Urothelium cell line (cell line): ENCODE measurements at regions not wholly inside any gene's neighbourhood (a gene's known extent, or its start where the extent isn't known, plus 50 kb on each side); places are given as distances from the start of the nearest gene placed in this dataset.

Experiments used
- DNase-seq: peaks from one replicate; pipeline ENCODE4 v3.0.0; 2011; ENCODE audit warnings: low spot score, mixed read lengths
- FAIRE-seq: peaks from 2 replicates; lab custom pipeline; 2011; peaks lifted over from hg19 to GRCh38; lab: Jason Lieb, UNC

DNA sequence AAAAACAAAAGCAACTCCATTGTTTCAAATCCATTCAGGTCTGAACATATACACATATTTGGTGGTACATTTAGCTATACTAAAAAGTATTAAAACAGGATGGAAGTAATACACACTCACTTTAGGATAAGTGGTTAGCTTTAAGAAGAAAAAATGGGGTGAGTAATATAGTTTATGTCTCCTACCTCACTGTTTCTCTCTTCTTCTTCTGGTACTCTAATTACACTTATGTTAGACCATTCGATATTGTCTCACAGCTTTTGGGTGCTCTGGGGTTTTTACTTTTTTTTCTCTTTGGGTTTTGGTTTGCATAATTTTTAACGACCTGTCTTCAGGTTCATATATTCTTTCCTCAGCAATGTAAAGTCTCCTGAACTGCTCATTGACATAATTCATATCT is 75.4 kb upstream of the AKAP13 start:
- DNase-seq (no peak), FAIRE-seq (no peak)

GRCh38 chr15:85306946-85307686 is 73.3 kb upstream of the AKAP13 start:
- FAIRE-seq: no peak

DNA sequence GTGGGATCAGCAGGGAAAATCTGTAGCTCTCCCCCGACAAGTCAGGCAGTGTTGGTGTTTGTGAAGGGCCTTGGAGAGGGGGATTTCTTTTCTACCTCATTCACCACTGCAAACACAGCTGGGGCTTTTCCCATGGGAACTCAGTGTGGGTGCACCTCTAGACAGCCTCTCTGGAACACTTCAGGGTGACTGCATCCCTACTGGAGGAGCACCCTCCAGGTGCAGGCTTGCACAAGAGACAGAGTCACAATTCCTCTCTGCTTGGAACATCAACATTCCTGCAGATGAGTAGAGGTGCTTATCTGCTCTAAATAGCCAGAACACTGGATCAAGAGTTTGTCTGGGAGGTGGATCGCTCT is 72.7 kb upstream of the AKAP13 start:
- FAIRE-seq (no peak), DNase-seq (no peak)

More at GRCh38 chr15:85306946-85307686, 73.3 kb upstream of the AKAP13 start:
- no peak for DNase-seq

- DNase-seq (no peak), FAIRE-seq (no peak)
Measured at GRCh38 chr15:85311647-85312046, 68.8 kb upstream of the AKAP13 start.

DNA sequence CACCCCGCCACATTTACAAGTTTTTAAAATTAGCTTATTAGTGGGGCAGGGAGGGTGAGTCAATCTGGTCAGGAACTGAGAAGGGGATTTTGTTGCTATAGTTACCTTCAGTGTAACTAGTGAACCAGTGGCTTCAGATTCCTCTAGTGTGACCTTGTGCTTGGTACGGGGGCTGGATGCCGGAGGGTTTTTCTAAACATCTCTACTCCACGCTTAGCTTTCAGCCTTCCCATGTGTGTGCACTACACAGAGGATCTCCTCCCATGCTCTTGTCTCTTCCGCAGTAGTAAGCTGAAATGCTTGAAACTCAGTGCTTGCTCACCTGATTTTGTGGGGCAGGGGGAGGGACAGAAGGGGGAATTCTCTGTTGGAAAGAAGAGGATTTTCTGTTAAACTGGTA is 67.9 kb upstream of the AKAP13 start:
- DNase-seq (no peak), FAIRE-seq (no peak)

DNA sequence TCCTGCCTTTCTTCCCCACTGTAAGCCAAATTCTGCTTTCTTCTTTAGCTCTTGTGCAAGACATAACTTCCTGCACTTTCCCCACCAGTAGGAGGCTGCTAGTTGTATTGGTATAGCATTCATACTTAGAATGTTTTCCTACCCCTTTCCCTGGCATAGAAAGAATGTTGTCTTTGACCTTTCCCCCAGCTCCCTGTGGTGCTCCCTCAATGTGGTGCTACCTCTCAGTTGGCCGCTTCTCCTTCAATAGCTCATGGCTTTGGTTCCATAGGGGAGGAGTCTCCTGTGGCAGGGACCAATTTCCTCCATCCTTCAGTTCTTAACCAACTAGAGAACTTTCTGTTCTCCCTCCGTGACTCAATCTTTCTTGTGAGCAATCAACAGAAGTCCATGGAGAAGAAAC is 67.5 kb upstream of the AKAP13 start:
- DNase-seq (no peak), FAIRE-seq (no peak)

GRCh38 chr15:85313339-85313738 is 67.1 kb upstream of the AKAP13 start:
- no peak for DNase-seq
- FAIRE-seq: no peak

DNA sequence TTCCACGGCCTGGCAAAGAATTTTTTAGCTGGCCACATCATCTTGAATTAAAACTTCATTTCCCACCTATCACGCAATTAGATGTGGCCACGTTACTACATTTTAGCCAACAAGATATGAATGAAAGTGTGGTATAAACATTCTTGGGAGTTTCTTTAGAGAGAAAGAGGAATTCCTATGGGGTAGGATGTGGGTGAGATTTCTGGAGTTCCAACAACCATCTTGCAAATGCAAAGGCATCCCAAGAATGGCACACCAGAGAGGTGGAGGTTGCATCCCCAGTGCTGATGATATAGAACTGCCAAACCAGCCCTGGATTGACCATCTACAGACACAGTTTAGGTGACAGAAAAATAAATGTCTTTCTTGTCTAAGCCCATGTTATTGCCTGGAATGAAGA is 66.3 kb upstream of the AKAP13 start:
- no peak for DNase-seq
- FAIRE-seq: no peak

DNA sequence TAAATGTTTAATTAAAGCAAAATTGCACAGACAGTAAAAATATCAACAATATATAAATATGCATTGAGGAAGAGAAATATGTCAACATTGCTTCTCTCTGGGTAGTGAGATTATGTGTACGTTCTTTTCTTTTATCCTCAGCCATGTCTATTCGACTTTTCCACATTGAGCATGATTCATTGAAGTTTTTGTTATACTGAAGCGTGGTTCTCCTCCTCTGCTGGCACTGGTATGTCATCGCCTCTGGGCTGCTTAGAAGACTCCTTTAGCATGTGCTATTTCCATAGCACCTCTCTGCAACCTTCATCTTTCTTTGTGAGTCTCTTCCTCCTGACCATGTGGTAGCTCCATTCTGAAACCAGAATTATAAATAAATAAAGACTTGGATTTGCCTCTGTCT is 65.8 kb upstream of the AKAP13 start:
- FAIRE-seq (no peak), DNase-seq (no peak)

GRCh38 chr15:85316244-85316934 is 64.0 kb upstream of the AKAP13 start:
- DNase-seq (no peak), FAIRE-seq (no peak)

- no peak for DNase-seq
- no peak for FAIRE-seq
Measured at GRCh38 chr15:85318048-85318731, 62.2 kb upstream of the AKAP13 start.

DNA sequence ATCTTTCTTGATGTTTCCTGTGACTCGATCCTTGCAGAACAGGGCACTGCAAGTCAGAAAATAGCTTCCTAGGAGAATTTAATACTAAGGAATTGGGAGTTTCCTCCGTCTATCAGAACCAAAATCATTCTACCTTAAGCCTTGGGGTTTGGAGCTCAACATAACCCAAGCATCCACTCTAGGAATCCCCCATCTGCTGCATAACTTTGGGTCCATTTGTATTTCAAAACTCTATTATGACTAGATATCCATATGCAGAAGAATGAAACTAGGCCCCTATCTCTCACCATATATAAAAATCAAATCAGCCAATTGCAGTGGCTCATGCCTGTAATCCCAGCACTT is 61.7 kb upstream of the AKAP13 start:
- FAIRE-seq (no peak), DNase-seq (no peak)

DNA sequence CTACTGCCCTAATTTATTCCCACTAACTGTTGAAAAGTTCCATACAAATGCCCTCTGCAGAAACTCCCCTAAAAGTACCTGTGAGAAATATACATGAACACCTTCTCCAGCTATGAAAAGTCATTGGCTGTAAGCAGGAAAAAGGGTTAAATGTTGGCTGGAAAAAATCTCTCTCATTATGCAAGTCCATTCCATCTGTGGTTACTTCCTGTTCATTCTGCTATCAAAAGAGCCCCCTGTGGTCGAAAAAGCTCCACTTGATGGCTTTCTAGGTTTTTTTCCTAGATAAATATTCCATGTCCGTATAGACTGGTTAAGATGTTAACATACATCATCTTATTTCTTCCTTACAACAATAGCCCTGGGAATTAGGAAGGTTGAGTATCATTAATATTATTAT is 56.2 kb upstream of the AKAP13 start:
- FAIRE-seq (no peak), DNase-seq (no peak)

DNA sequence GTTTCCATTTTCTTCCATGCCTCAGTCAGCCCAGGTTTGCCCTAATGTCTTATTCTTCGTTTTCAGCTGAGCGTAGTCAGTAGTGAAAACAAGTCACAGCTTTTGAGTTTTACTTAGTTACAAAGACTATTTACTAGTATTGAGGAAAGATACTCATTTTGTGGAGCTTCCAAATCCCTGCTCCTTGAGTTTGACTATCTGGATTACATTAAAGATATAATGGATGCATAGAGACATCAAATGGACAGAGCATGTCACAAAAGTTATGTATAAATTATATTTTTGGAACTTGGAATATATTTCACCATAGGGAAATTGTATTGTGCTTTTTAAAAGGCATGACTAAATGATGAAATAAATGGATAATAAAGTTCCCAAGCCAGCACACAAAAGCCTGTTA is 54.6 kb upstream of the AKAP13 start:
- no peak for DNase-seq
- FAIRE-seq: no peak

- no peak for FAIRE-seq
- no peak for DNase-seq
Measured at GRCh38 chr15:85326291-85326690, 54.1 kb upstream of the AKAP13 start.

GRCh38 chr15:85327820-85328219 is 52.6 kb upstream of the AKAP13 start:
- no peak for DNase-seq
- no peak for FAIRE-seq

DNA sequence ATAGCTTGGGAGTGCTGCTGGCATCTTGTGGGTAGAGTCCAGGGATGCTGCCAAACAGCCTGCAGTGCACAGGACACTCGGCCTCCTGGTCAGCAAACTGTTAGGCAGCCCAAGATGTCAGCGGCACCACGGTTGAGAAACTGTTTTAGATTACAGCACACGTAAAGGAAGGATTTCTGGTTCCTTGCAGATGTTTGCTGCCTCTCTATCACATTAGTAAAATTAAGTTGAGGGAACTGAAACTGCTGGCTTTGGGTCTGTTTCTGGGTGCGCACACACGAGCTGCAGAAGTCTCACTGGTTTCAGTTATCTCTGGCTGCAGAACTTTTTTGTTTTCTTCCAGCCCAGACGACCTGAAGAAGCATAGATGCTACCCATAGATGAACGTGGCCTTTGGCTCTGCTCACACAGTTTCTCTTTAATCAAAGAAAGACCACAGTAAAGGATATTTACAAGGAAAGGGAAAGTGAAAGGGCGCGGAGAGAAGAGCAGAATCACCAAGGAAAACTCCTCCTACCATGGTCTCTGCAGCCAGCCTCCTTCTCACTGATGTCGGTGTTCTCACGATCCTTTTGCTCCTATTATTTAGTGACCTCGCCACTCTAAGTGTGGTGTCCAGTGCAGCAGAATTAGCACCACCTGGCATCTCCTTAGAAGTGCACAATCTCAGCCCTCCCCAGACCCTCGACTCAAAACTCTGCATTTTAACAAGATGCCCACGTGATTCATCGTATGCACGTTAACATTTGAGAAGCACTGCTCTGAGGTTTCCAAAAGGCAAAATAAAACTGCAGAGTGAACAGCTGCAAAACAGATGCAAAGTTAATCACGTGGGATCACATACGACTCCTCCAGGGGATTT is 50.6 kb upstream of the AKAP13 start:
- FAIRE-seq (no peak), DNase-seq (no peak)
